Naive thymus-derived CD4-positive, alpha-beta T cell (primary cell): ENCODE measurements at regions not wholly inside any gene's neighbourhood (a gene's known extent, or its start where the extent isn't known, plus 50 kb on each side); places are given as distances from the start of the nearest gene placed in this dataset.

ENCODE experiments used
- ATAC-seq: fragments of 150-1000 bp; cut with Tn5 transposase; 2 replicates; pipeline ENCODE4 v1.10.0; 2021; ENCODE audit warnings: mild to moderate bottlenecking, moderate library complexity
- CTCF ChIA-PET: fragments of 350-600 bp; sonication (Branson Sonifier 250); formaldehyde crosslinking; loops from one replicate; lab custom pipeline; 2021; ENCODE audit warnings: antibody characterized with exemption; lab: Charles Lee
- POLR2A ChIA-PET: fragments of 350-600 bp; sonication (Branson Sonifier 250); formaldehyde crosslinking; loops from one replicate; lab custom pipeline; 2021; ENCODE audit warnings: antibody characterized with exemption, inconsistent platforms; lab: Charles Lee
- DNase-seq, 9 donors: peaks; one replicate each; pipeline versions ENCODE4 v3.0.0 to v3.0.0-alpha.2; 2020 to 2022; ENCODE audit warnings: mixed read lengths in 1 of 9
- H3K27ac ChIP-seq: one replicate; pipeline ENCODE4 v1.7.0; 2013; ENCODE audit warnings: mild to moderate bottlenecking, low read depth, low read length, moderate library complexity
- H3K27me3 ChIP-seq, 2 donors: one replicate each; pipeline ENCODE4 v1.7.0; 2013; ENCODE audit warnings: low read length in 2 of 2, mild to moderate bottlenecking in 2 of 2, moderate library complexity in 2 of 2; ENCODE audit not compliant: control insufficient read depth in 2 of 2, insufficient read depth in 2 of 2
- H3K36me3 ChIP-seq, 3 experiments: 1 replicate in 2 of 3; 2 replicates in 1 of 3; pipeline ENCODE4 v1.7.0; 2013; ENCODE audit warnings: low read length in 3 of 3, mild to moderate bottlenecking in 3 of 3, moderate library complexity in 1 of 3; ENCODE audit not compliant: insufficient read depth in 3 of 3, control insufficient read depth in 2 of 3
- H3K4me1 ChIP-seq, 2 donors: one replicate each; pipeline ENCODE4 v1.7.0; 2013; ENCODE audit warnings: low read length in 2 of 2, mild to moderate bottlenecking in 2 of 2, moderate library complexity in 1 of 2; ENCODE audit not compliant: control insufficient read depth in 2 of 2, insufficient read depth in 2 of 2
- H3K4me3 ChIP-seq: 2 replicates; pipeline ENCODE4 v1.7.0; 2013; ENCODE audit warnings: mild to moderate bottlenecking, low read length
- H3K9me3 ChIP-seq, 3 experiments: 1 replicate in 2 of 3; 2 replicates in 1 of 3; pipeline ENCODE4 v1.7.0; 2013; ENCODE audit warnings: low read length in 3 of 3; ENCODE audit not compliant: control insufficient read depth in 2 of 3
- H3K27ac Mint-ChIP-seq, 9 donors: one replicate each; pipeline ENCODE4 v1.8.0; 2020 to 2022; ENCODE audit warnings: mixed read lengths in 9 of 9, mild to moderate bottlenecking in 8 of 9, moderate library complexity in 5 of 9, inconsistent platforms in 2 of 9
- H3K27me3 Mint-ChIP-seq, 5 donors: one replicate each; pipeline ENCODE4 v1.8.0; 2021 to 2022; ENCODE audit warnings: mixed read lengths in 5 of 5, mild to moderate bottlenecking in 1 of 5
- H3K36me3 Mint-ChIP-seq, 5 donors: one replicate each; pipeline ENCODE4 v1.8.0; 2020 to 2022; ENCODE audit warnings: mixed read lengths in 5 of 5, mild to moderate bottlenecking in 3 of 5, inconsistent platforms in 1 of 5
- H3K4me1 Mint-ChIP-seq, 7 donors: one replicate each; pipeline ENCODE4 v1.8.0; 2020 to 2022; ENCODE audit warnings: mixed read lengths in 7 of 7, mild to moderate bottlenecking in 3 of 7, inconsistent platforms in 1 of 7
- H3K4me3 Mint-ChIP-seq, 10 donors: one replicate each; pipeline ENCODE4 v1.8.0; 2020 to 2022; ENCODE audit warnings: mild to moderate bottlenecking in 10 of 10, mixed read lengths in 10 of 10, moderate library complexity in 6 of 10, inconsistent platforms in 2 of 10
- H3K9me3 Mint-ChIP-seq, 11 donors: one replicate each; pipeline ENCODE4 v1.8.0; 2020 to 2022; ENCODE audit warnings: mixed read lengths in 11 of 11, mild to moderate bottlenecking in 4 of 11, inconsistent platforms in 1 of 11, moderate library complexity in 1 of 11
- intact Hi-C, 2 donors: fragments of 100-400 bp; cut with micrococcal nuclease; formaldehyde crosslinking; loops; one replicate each; pipeline ENCODE4 v1.15.1; 2023

GRCh38 chr9:16221366-16221765 lies 649.1 kb downstream of the BNC2 start:
- ATAC-seq, result no peak
- Histone ChIP-seq H3K9me3 (no peaks in the 10 kb centered on the region), H3K36me3 (no peaks in the 10 kb centered on the region), H3K4me3 (no peak overlapping the region), H3K27me3 (no peaks in the 10 kb centered on the region), H3K27ac (no peak overlapping the region), H3K4me1 (no peaks in the 10 kb centered on the region)
- peaks cover 0 to 14% (median 3%) of the 10 kb centered on the region in 11 donors for H3K9me3 Mint-ChIP-seq
- POLR2A ChIA-PET, result no interaction called here
- H3K27ac Mint-ChIP-seq, result no peak overlapping the region
- intact Hi-C loops, result no loop called here
- H3K27me3 Mint-ChIP-seq, result peaks cover 0 to 16% (median 5%) of the 10 kb centered on the region in 5 donors
- no peaks in the 10 kb centered on the region for H3K4me1 Mint-ChIP-seq
- H3K36me3 Mint-ChIP-seq, result peaks cover 0 to 5% (median 0%) of the 10 kb centered on the region in 5 donors
- H3K4me3 Mint-ChIP-seq, result no peak overlapping the region
- DNase-seq, result no peak
- CTCF ChIA-PET, result interaction anchor here (0.6 kb wide), 1 partner anchor 75 kb away, joined by 6 read pairs; no protein-coding TSS in a partner anchor

GRCh38 chr9:16221822-16222547 lies 648.5 kb downstream of the BNC2 start:
- H3K27me3 Mint-ChIP-seq, result peaks cover 0 to 16% (median 5%) of the 10 kb centered on the region in 5 donors
- CTCF ChIA-PET, result no interaction called here
- H3K36me3 Mint-ChIP-seq, result peaks cover 0 to 5% (median 0%) of the 10 kb centered on the region in 5 donors
- H3K27me3 ChIP-seq, result no peaks in the 10 kb centered on the region
- no peak overlapping the region for H3K4me3 Mint-ChIP-seq
- H3K4me1 Mint-ChIP-seq, result no peaks in the 10 kb centered on the region
- POLR2A ChIA-PET, result no interaction called here
- peaks cover 0 to 15% (median 3%) of the 10 kb centered on the region in 11 donors for H3K9me3 Mint-ChIP-seq
- no peaks in the 10 kb centered on the region for H3K4me1 ChIP-seq
- no peak overlapping the region for H3K4me3 ChIP-seq
- H3K27ac ChIP-seq, result no peak overlapping the region
- DNase-seq (no peak), ATAC-seq (no peak)
- intact Hi-C loops, result no loop called here
- no peaks in the 10 kb centered on the region for H3K9me3 ChIP-seq
- no peak overlapping the region for H3K27ac Mint-ChIP-seq
- H3K36me3 ChIP-seq, result no peaks in the 10 kb centered on the region

GRCh38 chr9:16223074-16223871 lies 647.2 kb downstream of the BNC2 start:
- Mint-ChIP-seq H3K4me1 (no peaks in the 10 kb centered on the region), H3K27me3 (peaks cover 0 to 16% (median 5%) of the 10 kb centered on the region in 5 donors), H3K9me3 (peaks cover 0 to 17% (median 3%) of the 10 kb centered on the region in 11 donors), H3K36me3 (peaks cover 0 to 5% (median 0%) of the 10 kb centered on the region in 5 donors), H3K27ac (no peak overlapping the region), H3K4me3 (no peak overlapping the region)
- ChIA-PET CTCF (no interaction called here), POLR2A (no interaction called here)
- Histone ChIP-seq H3K27ac (no peak overlapping the region), H3K4me3 (no peak overlapping the region), H3K9me3 (no peaks in the 10 kb centered on the region), H3K4me1 (no peaks in the 10 kb centered on the region), H3K36me3 (no peaks in the 10 kb centered on the region), H3K27me3 (no peaks in the 10 kb centered on the region)
- intact Hi-C loops, result no loop called here
- ATAC-seq (no peak), DNase-seq (no peak)

- CTCF ChIA-PET, result no interaction called here
- no peak overlapping the region for H3K27ac ChIP-seq
- ATAC-seq (no peak), DNase-seq (no peak)
- H3K9me3 Mint-ChIP-seq, result peaks cover 4 to 39% (median 12%) of the 10 kb centered on the region in 11 donors
- no peaks in the 10 kb centered on the region for H3K4me1 ChIP-seq
- no peaks in the 10 kb centered on the region for H3K4me1 Mint-ChIP-seq
- no peak overlapping the region for H3K4me3 Mint-ChIP-seq
- H3K36me3 ChIP-seq, result no peaks in the 10 kb centered on the region
- intact Hi-C loops, result no loop called here
- H3K9me3 ChIP-seq, result peaks cover 0 to 10% (median 0%) of the 10 kb centered on the region in 3 experiments
- no peak overlapping the region for H3K4me3 ChIP-seq
- POLR2A ChIA-PET, result no interaction called here
- H3K27me3 Mint-ChIP-seq, result no peaks in the 10 kb centered on the region
- no peak overlapping the region for H3K27ac Mint-ChIP-seq
- H3K27me3 ChIP-seq, result no peaks in the 10 kb centered on the region
- H3K36me3 Mint-ChIP-seq, result peaks cover 0 to 4% (median 0%) of the 10 kb centered on the region in 5 donors
These were observed 639.7 kb downstream of the BNC2 start for GRCh38 chr9:16230731-16231130.

- Mint-ChIP-seq H3K27me3 (peaks cover 0 to 3% (median 0%) of the 10 kb centered on the region in 5 donors), H3K4me1 (no peaks in the 10 kb centered on the region), H3K4me3 (no peak overlapping the region), H3K9me3 (peaks cover under 1 to 40% (median 11%) of the 10 kb centered on the region in 11 donors), H3K36me3 (peaks cover 0 to 4% (median 0%) of the 10 kb centered on the region in 5 donors), H3K27ac (no peak overlapping the region)
- no peak for DNase-seq
- intact Hi-C loops, result no loop called here
- Histone ChIP-seq H3K4me1 (no peaks in the 10 kb centered on the region), H3K36me3 (no peaks in the 10 kb centered on the region), H3K9me3 (peaks cover 0 to 10% (median 0%) of the 10 kb centered on the region in 3 experiments), H3K4me3 (no peak overlapping the region), H3K27ac (no peak overlapping the region), H3K27me3 (no peaks in the 10 kb centered on the region)
- ChIA-PET POLR2A (no interaction called here), CTCF (no interaction called here)
- ATAC-seq, result no peak
These were observed 634.2 kb downstream of the BNC2 start for GRCh38 chr9:16236311-16236710.

GRCh38 chr9:16236882-16237281 lies 633.6 kb downstream of the BNC2 start:
- ChIA-PET CTCF (no interaction called here), POLR2A (no interaction called here)
- H3K36me3 ChIP-seq, result no peaks in the 10 kb centered on the region
- intact Hi-C loops, result no loop called here
- H3K9me3 ChIP-seq, result peaks cover 0 to 10% (median 0%) of the 10 kb centered on the region in 3 experiments
- no peak overlapping the region for H3K4me3 ChIP-seq
- Mint-ChIP-seq H3K4me3 (no peak overlapping the region), H3K9me3 (peaks cover 0 to 37% (median 11%) of the 10 kb centered on the region in 11 donors), H3K27ac (no peak overlapping the region), H3K4me1 (no peaks in the 10 kb centered on the region), H3K36me3 (peaks cover 0 to 4% (median 0%) of the 10 kb centered on the region in 5 donors), H3K27me3 (peaks cover 0 to 4% (median 2%) of the 10 kb centered on the region in 5 donors)
- DNase-seq (no peak), ATAC-seq (no peak)
- no peaks in the 10 kb centered on the region for H3K27me3 ChIP-seq
- H3K27ac ChIP-seq, result no peak overlapping the region
- no peaks in the 10 kb centered on the region for H3K4me1 ChIP-seq
